Left ventricle myocardium superior (tissue), 1 donor: ENCODE measurements at regions not wholly inside any gene's neighbourhood (a gene's known extent, or its start where the extent isn't known, plus 50 kb on each side); places are given as distances from the start of the nearest gene placed in this dataset.

ENCODE experiments used
- ATAC-seq: fragments of 200-7000 bp; cut with Tn5 transposase; one replicate; pipeline ENCODE4 v1.9.1; 2020; ENCODE audit warnings: mild to moderate bottlenecking, moderate library complexity
- DNase-seq: peaks from one replicate; pipeline ENCODE4 v3.0.0-alpha.2; 2020
- intact Hi-C: fragments of 100-400 bp; cut with micrococcal nuclease; formaldehyde crosslinking; loops from one replicate; pipeline ENCODE4 v1.11.0; 2022
- donor health status: DM: no; HTN: yes; CAD: no; lungs with severe emphysema.

DNA sequence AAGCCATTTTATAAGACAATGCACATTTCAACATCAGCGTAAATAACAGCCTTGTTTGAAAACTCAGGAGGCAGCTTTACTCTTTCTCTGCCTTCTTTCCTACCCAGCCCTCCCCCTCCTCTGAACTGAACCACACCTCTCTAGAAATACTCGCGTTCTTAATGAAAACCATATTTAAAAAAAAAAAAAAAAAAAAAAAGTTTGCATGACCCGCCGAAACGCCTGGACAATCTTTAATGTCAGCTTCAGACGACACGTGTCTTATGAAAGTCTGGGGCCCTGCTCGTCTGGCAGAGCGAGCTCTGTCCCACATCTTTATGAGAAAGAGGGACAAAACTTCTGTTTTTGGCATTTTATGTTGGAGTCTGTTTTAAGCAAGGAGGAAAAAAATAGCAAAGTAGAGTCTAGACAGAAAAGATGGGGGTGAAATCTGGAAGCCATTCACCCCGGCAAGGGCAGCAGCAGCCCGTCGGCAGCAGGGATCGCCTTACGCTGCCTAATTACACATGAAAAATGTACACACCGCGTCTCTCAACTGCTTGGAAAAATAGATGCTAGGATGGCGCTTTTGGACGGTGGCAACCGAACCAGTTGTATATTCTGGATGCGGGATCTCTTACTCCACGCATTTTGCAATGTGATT, 130.4 kb upstream of the ETS2 start:
- intact Hi-C loops, result no loop called here
- ATAC-seq (no peak), DNase-seq (no peak)

DNA sequence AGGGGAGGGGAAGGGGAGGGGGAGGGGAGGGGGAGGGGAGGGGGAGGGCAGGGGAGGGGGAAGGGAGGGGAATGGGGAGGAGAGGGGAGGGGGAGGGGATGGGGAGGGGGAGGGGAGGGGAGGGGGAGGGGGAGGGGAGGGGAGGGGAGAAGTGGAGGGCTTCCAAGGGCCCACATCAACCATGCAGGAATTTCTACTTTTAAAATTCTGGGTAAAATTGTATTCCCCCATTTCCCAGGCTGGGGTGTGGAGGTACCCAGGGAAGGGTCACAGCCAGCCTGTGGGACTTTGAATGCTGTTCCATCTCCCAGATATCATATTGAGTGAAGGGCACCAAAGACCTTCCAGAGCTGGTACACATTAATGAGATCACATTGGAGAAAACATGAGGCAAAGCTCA, 126.9 kb upstream of the ETS2 start:
- intact Hi-C loops, result no loop called here
- DNase-seq (no peak), ATAC-seq (no peak)

DNA sequence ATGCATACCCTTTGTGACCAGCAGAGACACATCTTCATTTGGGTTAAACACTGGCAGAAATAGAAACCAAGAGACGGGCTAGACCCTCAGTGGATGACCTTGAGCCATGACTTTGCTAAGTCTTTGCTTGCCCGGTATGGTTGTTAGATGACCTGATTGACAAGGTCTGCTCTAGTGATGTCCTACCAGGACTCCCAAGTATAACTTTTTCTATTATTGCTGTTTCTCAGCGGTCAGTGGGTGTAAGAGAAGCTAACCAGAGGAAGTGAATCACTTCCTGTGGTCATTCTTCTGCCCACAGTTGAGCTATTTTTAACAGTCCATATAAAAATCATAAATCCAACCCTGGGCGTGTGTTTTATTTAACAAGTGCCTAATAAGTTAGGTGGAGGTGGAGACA, 126.2 kb upstream of the ETS2 start:
- intact Hi-C loops, result no loop called here
- DNase-seq (no peak), ATAC-seq (peak; percentile 37)

DNA sequence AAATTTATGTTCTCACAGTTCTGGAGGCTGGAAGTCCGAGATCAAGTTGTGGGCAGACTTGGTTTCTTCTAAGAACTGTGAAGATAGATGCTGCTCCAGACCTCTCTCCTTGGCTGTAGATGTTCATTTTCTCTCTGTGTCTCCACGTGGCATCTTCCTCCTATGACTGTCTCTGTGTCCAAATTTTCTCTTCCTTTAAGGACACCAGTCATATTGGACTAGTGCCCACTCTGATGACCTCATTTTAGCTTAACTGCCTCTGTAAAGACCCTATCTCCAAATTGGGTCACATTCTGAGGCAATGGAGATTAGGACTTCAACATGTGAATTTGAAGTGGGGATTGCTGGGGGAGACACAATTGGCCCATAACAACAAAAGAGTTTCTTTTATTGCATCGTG, 125.3 kb upstream of the ETS2 start:
- DNase-seq (no peak), ATAC-seq (no peak)

DNA sequence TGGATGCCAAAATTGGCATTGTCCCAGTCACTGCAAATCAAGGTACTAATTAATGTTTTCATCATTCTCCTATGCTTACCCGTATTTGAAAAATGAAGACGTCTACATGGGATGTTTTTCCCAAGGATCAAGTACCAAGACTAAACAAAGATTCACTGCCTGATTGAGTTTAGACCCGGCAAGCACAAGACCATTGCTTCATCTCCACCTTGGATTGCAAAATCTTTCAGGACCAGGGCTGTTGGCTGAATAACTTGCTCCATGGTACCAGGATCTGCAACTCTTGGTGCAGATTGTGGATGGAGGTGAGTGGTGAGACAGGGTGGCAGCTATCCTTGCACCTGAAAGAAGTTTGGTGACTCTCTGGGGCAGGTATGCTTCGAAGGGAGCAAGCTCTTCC, 122.5 kb upstream of the ETS2 start:
- no peak for ATAC-seq
- intact Hi-C loops, result no loop called here
- no peak for DNase-seq

More for the DNA sequence above, 125.3 kb upstream of the ETS2 start:
- intact Hi-C loops, result no loop called here

DNA sequence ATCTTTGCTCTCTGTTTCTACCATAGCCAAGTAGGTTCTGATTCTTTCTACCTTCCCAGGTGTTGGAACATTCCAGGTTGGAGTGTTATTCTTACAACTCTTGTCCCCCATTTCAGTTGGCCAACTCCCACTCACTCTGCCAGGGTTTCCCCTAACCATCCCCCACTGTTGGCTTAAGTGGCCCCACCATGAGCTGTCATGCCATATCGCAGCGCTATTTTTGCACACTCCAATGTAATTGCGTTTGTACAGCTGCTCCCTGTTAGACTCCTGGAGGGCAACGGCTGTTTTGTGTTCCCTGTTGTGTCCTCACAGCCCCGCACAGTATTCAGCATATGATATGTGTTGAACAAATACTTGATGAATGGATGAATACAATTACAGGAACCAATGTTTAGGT, 117.7 kb upstream of the ETS2 start:
- ATAC-seq (peak; percentile 55), DNase-seq (no peak)
- intact Hi-C loops, result no loop called here

DNA sequence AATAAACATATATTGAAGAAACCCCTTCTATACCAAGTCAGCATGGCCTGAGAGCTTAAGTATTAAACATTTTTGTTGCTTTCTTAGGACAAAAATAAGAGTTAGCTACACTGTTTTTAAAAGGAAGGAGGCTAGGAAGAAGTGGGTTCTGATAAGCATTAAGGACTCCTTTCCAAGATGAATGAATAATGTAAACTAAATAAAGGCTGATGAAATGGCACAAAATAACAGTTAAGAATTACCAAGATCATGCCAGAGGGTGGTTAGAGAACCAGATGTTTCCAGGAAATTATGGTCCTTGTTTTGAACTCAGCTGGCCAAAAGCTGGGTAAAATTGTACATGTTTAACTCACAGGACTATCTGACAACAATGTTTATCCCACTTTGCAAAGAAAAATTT, 114.1 kb upstream of the ETS2 start:
- ATAC-seq, result no peak
- DNase-seq, result no peak
- intact Hi-C loops, result no loop called here

DNA sequence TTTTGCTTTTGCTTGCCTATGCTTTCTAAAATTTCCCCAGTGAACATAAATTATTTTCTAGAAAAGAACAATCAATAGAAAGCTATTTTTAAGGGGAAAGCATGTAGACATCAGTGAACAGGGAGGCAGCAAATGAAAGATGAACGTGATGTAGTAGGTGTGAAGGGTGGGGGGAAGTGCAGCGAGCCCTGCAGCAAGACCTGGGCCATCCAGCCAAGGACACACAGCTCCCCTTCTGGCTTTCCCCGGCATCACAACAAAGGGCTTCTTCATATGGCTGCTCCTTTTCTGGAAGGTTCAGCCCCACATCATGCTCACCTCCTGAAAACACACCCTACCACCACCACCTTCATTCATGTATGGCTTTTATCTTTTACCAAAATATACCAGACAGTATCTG, 109.2 kb upstream of the ETS2 start:
- no peak for ATAC-seq
- no peak for DNase-seq
- intact Hi-C loops, result no loop called here

DNA sequence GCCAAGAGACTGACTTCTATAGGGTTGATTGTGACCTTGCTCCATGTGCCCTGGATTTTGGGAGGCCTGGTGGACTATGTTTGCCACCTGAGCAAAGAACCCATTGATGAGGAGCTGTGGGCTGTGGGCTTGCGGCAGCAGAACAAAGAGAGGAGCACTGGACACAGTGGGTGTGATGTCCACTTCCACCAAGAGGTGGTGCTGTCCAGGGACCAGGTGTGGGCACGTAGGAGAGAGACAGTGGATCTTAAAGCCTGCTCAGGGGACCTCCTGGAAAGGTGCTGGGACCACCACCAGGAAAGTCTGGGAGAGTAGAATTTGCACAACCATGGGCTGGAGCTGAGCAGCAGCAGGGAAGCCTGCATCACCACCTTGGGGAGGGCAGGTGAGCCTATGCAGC, 106.7 kb upstream of the ETS2 start:
- intact Hi-C loops, result no loop called here
- DNase-seq (no peak), ATAC-seq (no peak)

DNA sequence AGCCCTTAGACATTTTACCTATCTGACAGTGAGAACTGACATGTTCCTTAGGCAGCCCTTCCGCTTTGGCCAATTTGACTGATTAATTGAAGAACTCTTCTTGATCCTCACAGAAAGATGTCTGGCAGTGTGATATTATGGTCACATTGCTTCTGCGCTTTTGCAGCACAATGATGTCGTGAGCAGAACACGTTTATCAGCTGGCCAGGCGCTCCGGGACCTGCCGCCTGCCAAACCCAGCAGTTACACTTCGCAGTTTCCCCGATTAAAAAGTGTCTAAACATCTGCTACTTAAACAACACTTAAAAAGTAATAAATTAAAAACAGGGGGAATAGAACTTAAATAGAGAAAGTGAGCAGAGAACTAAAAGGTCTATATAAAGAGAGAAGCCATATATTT, 103.5 kb upstream of the ETS2 start:
- peak; percentile 73 for ATAC-seq
- intact Hi-C loops, result loop anchor here (10.0 kb wide), 1 partner anchor 187 kb away; no protein-coding TSS in a partner anchor
- DNase-seq, result peak; percentile 52

DNA sequence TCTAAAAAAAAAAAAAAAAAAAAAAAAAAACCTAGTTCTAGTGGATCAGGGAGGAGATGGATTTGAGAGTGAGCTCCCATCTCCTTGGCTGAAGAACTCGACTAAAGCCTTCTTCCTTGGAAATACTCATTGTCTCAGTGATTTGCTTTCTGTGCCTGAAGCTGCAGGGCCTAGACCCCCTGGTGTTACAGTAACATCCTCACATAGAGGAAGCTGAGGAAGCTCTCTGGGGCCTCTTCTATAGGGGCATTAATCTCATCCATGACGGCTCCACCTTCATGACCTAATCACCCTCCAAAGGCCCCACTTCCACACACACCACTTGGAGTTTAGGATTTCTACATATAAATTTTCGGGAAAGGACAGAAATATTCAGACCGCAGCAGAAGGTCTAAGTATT, 95.9 kb upstream of the ETS2 start:
- ATAC-seq (no peak), DNase-seq (no peak)
- intact Hi-C loops, result loop anchor here (10.0 kb wide), 1 partner anchor 195 kb away; no protein-coding TSS in a partner anchor

DNA sequence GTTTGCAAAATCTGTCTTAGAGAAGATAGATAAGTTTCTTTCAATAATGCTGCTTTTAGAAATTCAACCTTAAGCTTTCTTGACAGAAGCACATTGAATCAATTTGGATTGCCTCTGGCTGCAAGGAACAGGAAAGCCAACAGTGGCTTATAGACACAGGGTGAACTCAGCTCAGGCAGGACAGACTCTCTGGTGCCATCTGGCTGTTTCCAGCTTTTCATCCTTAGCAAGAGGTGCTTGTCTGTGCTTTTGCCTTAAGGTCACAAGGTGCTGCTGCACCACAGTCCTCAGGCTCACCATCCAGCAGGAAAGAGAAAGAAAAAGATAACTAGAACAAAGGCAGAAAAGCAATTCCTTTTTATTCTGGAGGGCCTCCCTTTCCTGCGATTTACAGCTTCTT, 93.7 kb upstream of the ETS2 start:
- intact Hi-C loops, result no loop called here
- ATAC-seq, result peak; percentile 56
- no peak for DNase-seq

DNA sequence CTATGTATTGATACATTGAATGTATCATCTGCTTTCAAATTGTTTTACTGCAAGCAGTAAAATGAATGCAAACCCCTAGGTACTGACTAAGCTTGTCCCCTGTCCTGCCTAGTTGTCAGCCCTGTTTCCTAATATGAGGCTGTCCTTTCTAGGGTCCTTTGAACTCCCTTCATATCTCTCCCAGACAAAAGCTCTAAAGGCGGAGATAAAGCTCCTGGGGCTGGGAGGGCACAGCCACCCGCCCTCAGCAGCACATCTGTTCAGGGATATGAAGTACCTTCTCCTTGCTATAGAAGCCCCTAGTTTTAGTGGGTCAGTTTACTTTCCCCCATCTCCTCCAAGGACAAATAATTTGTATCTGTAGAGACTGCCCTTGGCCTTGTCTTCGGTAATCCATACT, 93.1 kb upstream of the ETS2 start:
- intact Hi-C loops, result no loop called here
- DNase-seq (no peak), ATAC-seq (no peak)

DNA sequence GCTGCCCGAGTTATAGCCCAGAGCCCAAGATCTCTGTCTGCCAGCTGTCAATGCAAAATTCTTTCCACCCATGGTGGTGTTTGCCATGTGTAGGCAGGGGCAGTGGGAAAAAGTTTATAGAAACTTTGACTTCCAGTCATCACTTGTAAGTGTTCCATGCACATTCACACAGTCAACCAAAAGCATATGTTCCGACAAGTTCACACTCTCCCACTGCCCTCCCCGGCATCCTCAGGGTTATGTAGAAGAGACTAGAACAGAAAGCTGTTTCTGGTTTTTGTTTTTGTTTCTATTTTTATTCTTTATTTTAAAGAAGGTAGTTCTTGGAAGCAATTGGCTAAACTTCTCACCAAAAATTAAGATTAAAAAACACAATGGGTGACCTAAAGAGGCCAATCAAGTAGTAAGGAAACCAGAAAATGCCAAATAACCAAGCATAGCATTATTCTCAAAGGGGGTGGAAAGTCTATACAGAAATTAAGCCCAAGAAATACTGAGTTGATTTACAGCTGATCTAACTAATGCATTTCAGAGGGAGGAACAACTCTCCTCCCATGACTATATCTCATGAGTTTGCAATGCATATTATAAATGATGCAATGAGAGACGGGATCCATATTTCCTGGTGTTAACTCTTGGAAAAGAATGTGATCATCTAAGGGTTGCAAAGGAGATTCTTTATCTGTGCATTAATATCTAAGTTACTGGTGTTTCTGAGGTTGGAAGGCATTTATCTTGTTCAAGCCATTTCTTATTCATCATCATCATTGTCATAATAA, 91.5 kb upstream of the ETS2 start:
- DNase-seq (no peak), ATAC-seq (no peak)
- intact Hi-C loops, result no loop called here

DNA sequence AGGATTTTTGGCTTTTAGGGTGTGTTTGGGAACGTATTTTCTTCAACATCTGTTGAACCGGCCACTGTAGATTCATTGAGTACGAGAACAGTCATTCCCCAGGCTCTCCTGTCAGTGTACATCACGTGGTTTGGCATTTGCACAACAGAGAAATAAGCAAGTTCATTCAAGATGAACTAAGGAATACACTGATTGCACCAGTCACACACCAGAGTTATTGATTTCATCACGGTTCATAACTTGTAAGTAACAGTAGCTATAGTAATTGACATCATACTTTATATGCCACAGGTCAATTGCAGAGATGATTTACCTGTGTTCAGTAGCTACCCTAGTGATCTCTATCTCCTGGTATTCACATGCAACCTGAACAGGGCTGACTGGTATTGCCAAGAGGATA, 90.7 kb upstream of the ETS2 start:
- intact Hi-C loops, result no loop called here
- DNase-seq (no peak), ATAC-seq (no peak)

DNA sequence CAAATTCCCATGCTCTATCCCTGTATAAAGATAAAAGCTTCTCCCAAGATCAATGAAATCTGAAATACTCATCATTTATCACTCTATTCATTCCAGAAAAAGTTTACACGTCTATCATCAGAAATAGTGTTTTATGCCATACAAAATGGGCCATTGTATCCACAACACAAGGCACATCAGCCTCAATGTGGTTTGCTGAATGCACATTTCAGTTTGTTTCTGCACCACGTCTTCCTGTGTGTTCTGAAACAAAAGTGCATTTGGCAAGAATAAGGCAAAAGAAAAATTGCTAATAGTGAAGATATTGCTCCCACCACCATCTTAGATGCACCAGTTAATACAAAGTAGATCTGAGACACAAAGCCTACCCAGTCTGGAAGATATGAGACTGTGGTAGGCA, 89.6 kb upstream of the ETS2 start:
- intact Hi-C loops, result no loop called here
- DNase-seq (no peak), ATAC-seq (no peak)

DNA sequence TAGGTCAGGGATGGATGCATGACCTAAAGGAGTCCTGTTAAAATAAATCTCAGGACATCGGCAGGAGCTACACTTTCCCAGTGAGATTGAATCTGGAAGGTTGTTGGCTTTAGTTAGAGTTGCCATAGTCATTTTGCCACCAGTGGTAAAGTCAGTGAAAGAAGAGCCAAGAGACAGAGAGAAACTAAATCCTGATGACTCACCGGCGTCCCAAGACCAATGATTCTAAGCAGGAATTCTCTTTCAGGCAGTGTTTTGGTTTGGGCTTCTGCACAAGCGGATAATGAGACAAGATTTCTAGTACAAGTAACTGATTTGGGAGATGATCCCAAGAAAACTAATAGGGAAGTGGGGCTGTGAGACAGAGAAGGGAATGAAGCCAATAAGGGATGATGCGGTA, 88.8 kb upstream of the ETS2 start:
- DNase-seq (no peak), ATAC-seq (no peak)
- intact Hi-C loops, result no loop called here

DNA sequence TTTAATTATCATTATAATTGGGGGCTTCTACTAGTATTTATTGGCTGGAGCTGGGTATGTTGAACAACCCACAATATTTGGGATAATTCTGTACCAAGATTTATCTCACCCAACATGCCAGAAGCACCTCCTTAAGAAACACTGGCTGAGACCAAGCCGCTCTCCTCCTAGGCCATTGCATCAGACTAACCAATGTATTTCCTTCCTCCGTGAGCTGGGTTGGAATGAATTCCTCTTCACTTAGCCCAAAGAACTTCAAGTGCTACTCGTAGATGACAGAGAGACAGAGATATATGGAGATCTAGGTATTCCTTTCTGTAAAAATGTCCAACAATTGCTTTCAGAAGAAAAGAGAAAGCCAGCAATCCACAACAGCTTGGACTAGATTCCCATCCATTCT, 87.2 kb upstream of the ETS2 start:
- DNase-seq, result no peak
- no peak for ATAC-seq
- intact Hi-C loops, result no loop called here

DNA sequence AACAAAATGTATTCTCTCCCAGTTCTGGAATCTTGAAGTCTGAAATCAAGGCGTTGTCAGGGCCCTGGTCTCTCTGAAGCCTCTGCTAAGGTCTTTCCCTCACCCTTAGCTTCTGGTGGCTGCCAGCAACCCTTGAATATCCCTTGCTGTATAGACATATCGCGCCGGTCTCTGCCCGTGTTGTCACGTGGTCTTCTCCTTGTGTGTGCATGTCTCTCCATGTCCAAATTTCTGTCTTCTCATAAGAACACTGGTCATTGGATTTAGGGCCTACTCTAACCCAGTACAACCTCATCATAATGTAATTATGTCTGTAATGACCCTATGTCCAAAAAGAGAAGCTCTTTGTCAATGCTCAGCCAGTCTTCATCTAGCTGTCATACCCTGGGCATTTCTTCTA, 85.7 kb upstream of the ETS2 start:
- ATAC-seq, result no peak
- intact Hi-C loops, result no loop called here
- DNase-seq, result no peak

DNA sequence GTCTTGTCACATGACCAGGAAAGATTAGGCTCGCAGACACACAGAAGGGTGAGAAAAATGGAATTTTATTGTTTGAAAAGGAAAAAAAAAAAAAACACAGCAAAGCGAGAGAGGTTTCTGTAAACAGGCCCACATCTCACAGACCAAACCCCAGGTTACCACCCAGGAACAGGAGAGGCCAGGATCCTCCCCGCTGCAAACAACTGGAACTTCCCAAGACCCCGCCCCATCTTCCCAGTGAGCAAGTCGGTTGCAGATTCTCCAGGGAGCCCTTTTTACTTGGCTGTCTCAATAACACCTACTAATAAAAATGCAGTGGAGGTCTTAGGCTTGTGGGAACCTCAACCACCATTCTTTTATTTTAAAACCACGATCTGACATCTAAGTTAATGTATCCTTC, 84.7 kb upstream of the ETS2 start:
- DNase-seq, result no peak
- intact Hi-C loops, result no loop called here
- no peak for ATAC-seq

DNA sequence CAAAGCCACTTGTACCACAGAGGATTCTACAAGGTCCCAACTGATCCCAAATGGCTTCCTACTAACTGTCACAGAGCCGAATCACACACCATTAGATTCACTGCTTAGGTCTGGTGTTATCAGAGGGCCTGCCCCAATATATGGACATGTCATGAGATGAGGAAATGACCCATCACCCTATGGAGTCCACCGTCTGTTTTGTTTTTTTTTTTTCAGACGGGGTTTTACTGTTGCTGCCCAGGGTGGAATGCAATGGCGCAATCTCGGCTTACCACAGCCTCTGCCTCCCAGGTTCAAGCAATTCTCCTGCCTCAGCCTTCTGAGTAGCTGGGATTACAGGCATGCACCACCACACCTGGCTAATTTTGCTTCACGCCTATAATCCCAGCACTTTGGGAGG, 83.8 kb upstream of the ETS2 start:
- ATAC-seq (no peak), DNase-seq (no peak)
- intact Hi-C loops, result no loop called here
